SJCRH30 (cell line): ENCODE measurements at regions not wholly inside any gene's neighbourhood (a gene's known extent, or its start where the extent isn't known, plus 50 kb on each side); places are given as distances from the start of the nearest gene placed in this dataset.

ENCODE experiments used
- DNase-seq, 2 experiments: peaks; one replicate each; pipeline ENCODE4 v3.0.0-alpha.2; 2015 to 2020
- H3K27ac ChIP-seq: fragments of 250-450 bp; sonication (Bioruptor Pico); 2 replicates; pipeline ENCODE4 v1.5.1; 2020; ENCODE audit warnings: mild to moderate bottlenecking, moderate library complexity
- H3K27me3 ChIP-seq: fragments of 250-450 bp; sonication (Bioruptor Pico); 2 replicates; pipeline ENCODE4 v1.5.1; 2020; ENCODE audit warnings: mild to moderate bottlenecking, moderate library complexity
- H3K36me3 ChIP-seq: fragments of 250-450 bp; sonication (Bioruptor Pico); 2 replicates; pipeline ENCODE4 v1.5.1; 2020; ENCODE audit warnings: mild to moderate bottlenecking, moderate library complexity
- H3K4me1 ChIP-seq: fragments of 250-450 bp; sonication (Bioruptor Pico); 2 replicates; pipeline ENCODE4 v1.5.1; 2020; ENCODE audit warnings: mild to moderate bottlenecking, moderate library complexity
- H3K4me3 ChIP-seq: fragments of 250-450 bp; sonication (Bioruptor Pico); 2 replicates; pipeline ENCODE4 v1.5.1; 2020; ENCODE audit warnings: mild to moderate bottlenecking, moderate library complexity
- H3K9me3 ChIP-seq: fragments of 250-450 bp; sonication (Bioruptor Pico); replicated peaks from 2 replicates; pipeline ENCODE4 v1.5.1; 2020; ENCODE audit warnings: mild to moderate bottlenecking, moderate library complexity

GRCh38 chr11:122342089-122342744, 226.2 kb upstream of the BLID start:
- no peaks in the 10 kb centered on the region for H3K9me3 ChIP-seq
- no peak overlapping the region for H3K27ac ChIP-seq
- H3K4me3 ChIP-seq = no peak overlapping the region
- H3K36me3 ChIP-seq = no peaks in the 10 kb centered on the region
- H3K27me3 ChIP-seq = no peaks in the 10 kb centered on the region
- no peak for DNase-seq
- H3K4me1 ChIP-seq = no peaks in the 10 kb centered on the region

- no peaks in the 10 kb centered on the region for H3K36me3 ChIP-seq
- H3K27ac ChIP-seq = no peak overlapping the region
- no peaks in the 10 kb centered on the region for H3K9me3 ChIP-seq
- no peak for DNase-seq
- H3K27me3 ChIP-seq = no peaks in the 10 kb centered on the region
- no peaks in the 10 kb centered on the region for H3K4me1 ChIP-seq
- H3K4me3 ChIP-seq = no peak overlapping the region
These were observed 225.5 kb upstream of the BLID start for GRCh38 chr11:122341477-122341876.

GRCh38 chr11:122340607-122341290, 224.7 kb upstream of the BLID start:
- Histone ChIP-seq H3K27ac (no peak overlapping the region), H3K27me3 (no peaks in the 10 kb centered on the region), H3K4me3 (no peak overlapping the region), H3K4me1 (no peaks in the 10 kb centered on the region), H3K9me3 (no peaks in the 10 kb centered on the region), H3K36me3 (no peaks in the 10 kb centered on the region)
- no peak for DNase-seq

DNA sequence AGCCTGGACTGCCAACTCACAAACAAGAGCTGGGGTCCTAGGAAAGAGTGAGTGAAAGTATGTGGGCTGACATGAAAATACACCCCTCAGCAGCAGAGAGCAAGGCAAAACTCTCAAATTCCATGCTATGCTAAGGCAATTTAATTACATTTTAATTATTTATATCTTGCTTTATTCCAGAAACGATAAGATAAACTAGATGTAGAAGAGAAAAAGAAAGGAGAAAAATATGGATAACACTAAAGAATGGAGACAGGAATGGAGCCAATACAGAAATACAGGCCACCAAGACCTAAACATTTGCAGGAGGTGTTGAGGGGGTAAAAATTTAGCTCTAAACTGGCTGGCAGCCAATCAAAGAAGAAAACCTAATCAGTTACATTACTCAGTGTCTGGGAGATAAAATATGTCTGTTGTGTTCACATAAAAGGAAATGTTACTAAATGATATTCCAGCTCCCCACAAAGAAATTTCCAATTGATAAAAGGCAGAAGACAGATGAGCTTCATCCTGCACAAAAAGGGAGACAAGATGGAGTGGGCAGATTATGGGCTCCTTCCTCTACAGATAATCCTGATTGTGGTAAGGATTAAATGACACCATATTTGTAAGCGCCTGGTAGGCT, 223.5 kb upstream of the BLID start:
- Histone ChIP-seq H3K27me3 (no peaks in the 10 kb centered on the region), H3K27ac (no peak overlapping the region), H3K9me3 (no peaks in the 10 kb centered on the region), H3K36me3 (no peaks in the 10 kb centered on the region), H3K4me1 (no peaks in the 10 kb centered on the region), H3K4me3 (no peak overlapping the region)
- no peak for DNase-seq

GRCh38 chr11:122337704-122338103, 221.7 kb upstream of the BLID start:
- Histone ChIP-seq H3K27me3 (no peaks in the 10 kb centered on the region), H3K36me3 (no peaks in the 10 kb centered on the region), H3K4me1 (no peaks in the 10 kb centered on the region), H3K4me3 (no peak overlapping the region), H3K9me3 (no peaks in the 10 kb centered on the region), H3K27ac (no peak overlapping the region)
- DNase-seq = no peak

GRCh38 chr11:122337241-122337640, 221.2 kb upstream of the BLID start:
- Histone ChIP-seq H3K4me1 (no peaks in the 10 kb centered on the region), H3K4me3 (no peak overlapping the region), H3K27ac (no peak overlapping the region), H3K36me3 (no peaks in the 10 kb centered on the region), H3K9me3 (no peaks in the 10 kb centered on the region), H3K27me3 (no peaks in the 10 kb centered on the region)
- no peak for DNase-seq

DNA sequence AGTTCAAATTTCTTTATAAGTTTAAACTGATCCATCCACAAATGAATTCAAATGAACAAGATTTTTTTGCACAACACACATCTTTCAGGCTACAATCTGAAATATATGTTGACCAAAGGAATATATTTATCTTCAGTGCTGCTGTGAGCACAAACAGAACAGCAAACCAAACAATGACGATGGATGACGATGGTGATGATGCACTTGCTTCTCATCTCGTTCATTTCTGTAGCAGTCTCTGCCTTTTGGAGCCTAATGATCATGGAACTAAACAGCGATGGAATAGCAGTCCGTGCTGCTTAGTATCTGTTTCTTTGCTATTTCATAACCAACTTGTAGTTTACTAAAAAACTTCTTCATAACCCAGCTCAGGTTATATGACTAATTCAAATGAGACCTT, 220.7 kb upstream of the BLID start:
- Histone ChIP-seq H3K4me1 (no peaks in the 10 kb centered on the region), H3K27ac (no peak overlapping the region), H3K27me3 (no peaks in the 10 kb centered on the region), H3K4me3 (no peak overlapping the region), H3K36me3 (no peaks in the 10 kb centered on the region), H3K9me3 (no peaks in the 10 kb centered on the region)
- DNase-seq = no peak

GRCh38 chr11:122334546-122335339, 218.7 kb upstream of the BLID start:
- Histone ChIP-seq H3K27ac (no peak overlapping the region), H3K36me3 (no peaks in the 10 kb centered on the region), H3K9me3 (no peaks in the 10 kb centered on the region), H3K4me3 (no peak overlapping the region), H3K27me3 (no peaks in the 10 kb centered on the region), H3K4me1 (no peaks in the 10 kb centered on the region)
- no peak for DNase-seq

DNA sequence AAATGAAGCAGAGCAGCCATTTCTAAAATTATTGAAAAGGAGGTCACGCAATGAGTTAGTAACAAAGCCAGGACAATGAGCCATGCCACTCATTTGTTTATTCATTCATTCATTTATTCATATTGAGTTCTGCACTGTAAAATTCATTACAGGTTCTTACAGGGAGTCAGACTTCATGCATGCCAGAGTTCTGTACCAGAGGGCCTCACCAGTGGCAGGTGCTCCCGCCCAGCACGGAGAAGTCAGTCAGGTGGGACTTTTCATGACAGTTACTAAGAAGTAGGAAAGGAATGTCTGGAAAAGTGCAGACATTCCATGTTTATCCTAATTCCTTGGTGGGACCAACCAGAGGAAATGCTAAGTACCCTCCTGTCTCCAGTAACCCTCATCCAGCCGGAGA, 217.5 kb upstream of the BLID start:
- H3K36me3 ChIP-seq = no peaks in the 10 kb centered on the region
- H3K27me3 ChIP-seq = no peaks in the 10 kb centered on the region
- H3K27ac ChIP-seq = no peak overlapping the region
- H3K4me1 ChIP-seq = no peaks in the 10 kb centered on the region
- DNase-seq = no peak
- H3K9me3 ChIP-seq = no peaks in the 10 kb centered on the region
- no peak overlapping the region for H3K4me3 ChIP-seq

DNA sequence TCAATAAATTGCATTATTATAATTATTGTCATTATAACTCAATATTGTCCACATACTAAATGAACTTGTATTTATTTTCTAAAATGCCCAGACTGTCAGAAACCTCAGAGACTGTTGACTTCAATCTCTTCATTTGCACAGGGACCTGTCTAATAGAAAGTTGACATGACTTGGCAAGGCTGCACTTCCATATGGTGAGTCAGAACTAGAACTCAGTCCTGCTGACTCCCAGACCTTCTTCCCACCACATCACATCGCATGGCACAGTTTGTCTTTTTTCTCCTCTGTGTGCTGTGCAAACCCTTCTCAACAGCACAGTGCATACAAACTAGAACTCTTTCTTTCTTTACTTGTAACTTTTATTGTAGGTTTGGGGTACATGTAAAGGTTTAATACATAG, 215.1 kb upstream of the BLID start:
- Histone ChIP-seq H3K27me3 (no peaks in the 10 kb centered on the region), H3K27ac (no peak overlapping the region), H3K9me3 (no peaks in the 10 kb centered on the region), H3K4me3 (no peak overlapping the region), H3K36me3 (no peaks in the 10 kb centered on the region), H3K4me1 (no peaks in the 10 kb centered on the region)
- DNase-seq = no peak

GRCh38 chr11:122330279-122330965, 214.4 kb upstream of the BLID start:
- no peak overlapping the region for H3K4me3 ChIP-seq
- no peak overlapping the region for H3K27ac ChIP-seq
- DNase-seq = no peak
- no peaks in the 10 kb centered on the region for H3K4me1 ChIP-seq
- no peaks in the 10 kb centered on the region for H3K36me3 ChIP-seq
- H3K27me3 ChIP-seq = no peaks in the 10 kb centered on the region
- H3K9me3 ChIP-seq = no peaks in the 10 kb centered on the region

GRCh38 chr11:122327528-122327927, 211.5 kb upstream of the BLID start:
- no peaks in the 10 kb centered on the region for H3K4me1 ChIP-seq
- DNase-seq = no peak
- no peaks in the 10 kb centered on the region for H3K27me3 ChIP-seq
- H3K36me3 ChIP-seq = no peaks in the 10 kb centered on the region
- no peak overlapping the region for H3K27ac ChIP-seq
- no peaks in the 10 kb centered on the region for H3K9me3 ChIP-seq
- no peak overlapping the region for H3K4me3 ChIP-seq

- no peaks in the 10 kb centered on the region for H3K36me3 ChIP-seq
- H3K4me3 ChIP-seq = no peak overlapping the region
- no peaks in the 10 kb centered on the region for H3K27me3 ChIP-seq
- H3K9me3 ChIP-seq = no peaks in the 10 kb centered on the region
- no peak overlapping the region for H3K27ac ChIP-seq
- no peaks in the 10 kb centered on the region for H3K4me1 ChIP-seq
- no peak for DNase-seq
These were observed 207.9 kb upstream of the BLID start for GRCh38 chr11:122323754-122324421.

DNA sequence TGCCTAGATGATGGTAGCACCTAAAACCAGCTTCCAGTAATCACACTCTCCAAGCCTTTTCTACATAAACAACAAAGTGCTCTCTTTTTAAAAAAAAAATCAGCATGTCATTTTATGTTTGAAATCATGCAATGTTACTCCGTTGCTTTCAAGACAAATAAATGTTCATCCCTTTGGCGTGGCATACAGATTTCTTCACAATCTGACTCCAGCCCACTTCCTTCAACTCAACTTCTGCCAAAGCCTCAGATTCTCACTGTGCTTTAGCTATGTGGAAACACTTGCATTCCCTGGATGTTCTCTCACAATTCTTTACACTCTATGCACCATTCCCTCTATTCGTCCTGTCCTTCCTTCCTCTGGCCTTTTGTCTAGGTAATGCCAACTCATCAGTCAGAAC, 206.3 kb upstream of the BLID start:
- no peaks in the 10 kb centered on the region for H3K36me3 ChIP-seq
- peaks cover 9% of the 10 kb centered on the region for H3K4me1 ChIP-seq
- H3K27ac ChIP-seq = no peak overlapping the region
- no peaks in the 10 kb centered on the region for H3K27me3 ChIP-seq
- H3K9me3 ChIP-seq = no peaks in the 10 kb centered on the region
- no peak overlapping the region for H3K4me3 ChIP-seq
- no peak for DNase-seq
